ENCODE measurements at regions not wholly inside any gene's neighbourhood (a gene's known extent, or its start where the extent isn't known, plus 50 kb on each side); places are given as distances from the start of the nearest gene placed in this dataset.

- TF ChIP-seq RARB (CRISPR knock-in tag; IDR thresholded peaks at IDR 0.05): no peak
- no peak for TF ChIP-seq ESRRG (CRISPR knock-in tag; IDR thresholded peaks at IDR 0.05)
- TF ChIP-seq OSR1 (CRISPR knock-in tag; IDR thresholded peaks at IDR 0.05): no peak
- no peak for TF ChIP-seq GLIS3 (CRISPR knock-in tag; IDR thresholded peaks at IDR 0.05)
- no peak for TF ChIP-seq TOX (CRISPR knock-in tag; IDR thresholded peaks at IDR 0.05; ENCODE audit: borderline replicate concordance)
- no peak for TF ChIP-seq ZC3H10 (CRISPR knock-in tag; IDR thresholded peaks at IDR 0.05)
- TF ChIP-seq ZNF70 (CRISPR knock-in tag; IDR thresholded peaks at IDR 0.05): no peak
- TF ChIP-seq PATZ1 (CRISPR knock-in tag; IDR thresholded peaks at IDR 0.05; ENCODE audit: borderline replicate concordance): no peak
- TF ChIP-seq ZNF8 (CRISPR knock-in tag; IDR thresholded peaks at IDR 0.05): no peak
- TF ChIP-seq CREB5 (CRISPR knock-in tag; IDR thresholded peaks at IDR 0.05; ENCODE audit: low read depth): no peak
- no peak for TF ChIP-seq ZFP30 (CRISPR knock-in tag; IDR thresholded peaks at IDR 0.05)
These were observed 139.2 kb upstream of the AMOT start for GRCh38 chrX:112979879-112980278.

All from SK-N-SH treated with all-trans-retinoic acid at 6 μM for 48 hours (cell line).